ENCODE measurements at regions not wholly inside any gene's neighbourhood (a gene's known extent, or its start where the extent isn't known, plus 50 kb on each side); places are given as distances from the start of the nearest gene placed in this dataset.

DNA sequence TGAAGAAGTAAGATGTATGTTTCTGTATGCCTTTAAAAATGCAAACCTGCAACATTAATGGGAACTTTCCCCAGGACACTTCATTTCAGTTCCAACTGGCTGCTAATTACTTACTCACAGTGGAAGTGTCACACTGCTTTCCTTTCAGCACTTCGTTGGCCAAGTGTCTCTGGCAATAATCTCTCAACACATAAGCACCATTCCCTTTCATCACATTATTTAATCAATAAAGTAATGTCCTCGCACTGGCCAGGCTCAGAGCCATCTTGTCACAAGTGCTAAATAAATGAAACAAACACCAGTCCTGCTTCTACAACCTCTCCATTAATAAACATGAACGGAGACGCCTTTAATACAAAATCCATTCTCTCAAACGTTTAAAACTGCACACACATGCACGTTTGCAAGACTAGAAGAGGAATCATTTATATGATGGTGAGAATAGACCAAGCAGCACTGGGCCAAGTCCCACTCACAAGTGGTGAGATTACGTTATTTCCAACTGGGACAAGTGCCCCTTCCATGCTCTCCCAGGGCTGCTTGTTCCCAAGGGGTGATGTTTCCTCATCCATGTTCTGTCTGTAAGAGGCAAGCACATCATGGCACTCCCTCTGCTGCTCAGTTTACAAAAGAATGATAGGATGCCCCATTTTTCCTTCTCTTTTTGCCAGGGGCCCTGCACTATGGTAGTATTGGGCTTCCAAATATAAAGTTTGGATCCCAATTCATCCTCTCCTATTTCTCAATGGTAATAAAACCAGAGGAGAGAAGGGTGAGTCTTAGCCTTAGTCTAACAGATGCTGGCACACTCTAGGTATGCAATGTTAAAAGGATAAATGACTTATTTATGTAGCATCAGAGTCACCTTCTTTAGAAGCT, 56.8 kb upstream of the ETAA1 start:
- Histone ChIP-seq H3K4me1 (ENCODE audit: control insufficient read depth, insufficient read depth, low read length) (no peaks in the 10 kb centered on the region), H3K27ac (ENCODE audit: extremely low read depth, low read depth, low read length) (no peak overlapping the region), H3K9me3 (ENCODE audit: control insufficient read depth, insufficient read depth, low read depth, low read length) (no peaks in the 10 kb centered on the region), H3K4me3 (ENCODE audit: low read depth, low read length) (no peak overlapping the region), H3K36me3 (ENCODE audit: control insufficient read depth in 2 of 2, insufficient read depth in 1 of 2, low read length in 2 of 2) (no peaks in the 10 kb centered on the region)
- ChIA-PET CTCF (interaction anchor here (0.5 kb wide), 1 partner anchor 93 kb away, joined by 3 read pairs; no protein-coding TSS in a partner anchor), POLR2A (no interaction called here)
- TF ChIP-seq ZNF138 (tag by site-specific recombination; IDR thresholded peaks at IDR 0.05; ENCODE audit: borderline replicate concordance), result no peak
- TF ChIP-seq, protein P1, sequence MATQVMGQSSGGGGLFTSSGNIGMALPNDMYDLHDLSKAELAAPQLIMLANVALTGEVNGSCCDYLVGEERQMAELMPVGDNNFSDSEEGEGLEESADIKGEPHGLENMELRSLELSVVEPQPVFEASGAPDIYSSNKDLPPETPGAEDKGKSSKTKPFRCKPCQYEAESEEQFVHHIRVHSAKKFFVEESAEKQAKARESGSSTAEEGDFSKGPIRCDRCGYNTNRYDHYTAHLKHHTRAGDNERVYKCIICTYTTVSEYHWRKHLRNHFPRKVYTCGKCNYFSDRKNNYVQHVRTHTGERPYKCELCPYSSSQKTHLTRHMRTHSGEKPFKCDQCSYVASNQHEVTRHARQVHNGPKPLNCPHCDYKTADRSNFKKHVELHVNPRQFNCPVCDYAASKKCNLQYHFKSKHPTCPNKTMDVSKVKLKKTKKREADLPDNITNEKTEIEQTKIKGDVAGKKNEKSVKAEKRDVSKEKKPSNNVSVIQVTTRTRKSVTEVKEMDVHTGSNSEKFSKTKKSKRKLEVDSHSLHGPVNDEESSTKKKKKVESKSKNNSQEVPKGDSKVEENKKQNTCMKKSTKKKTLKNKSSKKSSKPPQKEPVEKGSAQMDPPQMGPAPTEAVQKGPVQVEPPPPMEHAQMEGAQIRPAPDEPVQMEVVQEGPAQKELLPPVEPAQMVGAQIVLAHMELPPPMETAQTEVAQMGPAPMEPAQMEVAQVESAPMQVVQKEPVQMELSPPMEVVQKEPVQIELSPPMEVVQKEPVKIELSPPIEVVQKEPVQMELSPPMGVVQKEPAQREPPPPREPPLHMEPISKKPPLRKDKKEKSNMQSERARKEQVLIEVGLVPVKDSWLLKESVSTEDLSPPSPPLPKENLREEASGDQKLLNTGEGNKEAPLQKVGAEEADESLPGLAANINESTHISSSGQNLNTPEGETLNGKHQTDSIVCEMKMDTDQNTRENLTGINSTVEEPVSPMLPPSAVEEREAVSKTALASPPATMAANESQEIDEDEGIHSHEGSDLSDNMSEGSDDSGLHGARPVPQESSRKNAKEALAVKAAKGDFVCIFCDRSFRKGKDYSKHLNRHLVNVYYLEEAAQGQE (tag by site-specific recombination; IDR thresholded peaks at IDR 0.05), result peak; percentile 70

DNA sequence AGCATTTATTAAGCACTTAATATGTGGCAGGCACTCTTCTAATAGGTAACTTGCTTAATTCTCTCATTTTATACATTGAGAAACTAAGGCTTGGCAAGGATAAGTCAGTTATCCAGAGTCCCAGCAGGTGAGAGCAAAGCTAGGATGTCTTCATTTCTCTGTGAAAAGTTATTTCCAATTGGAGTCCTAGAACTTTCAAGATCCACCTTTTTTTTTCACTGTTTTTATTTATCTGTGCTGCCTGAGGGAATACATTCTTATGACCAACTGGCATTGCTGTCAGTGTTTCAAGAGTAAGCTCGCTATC, 56.2 kb upstream of the ETAA1 start:
- no peaks in the 10 kb centered on the region for H3K9me3 ChIP-seq (ENCODE audit: control insufficient read depth, insufficient read depth, low read depth, low read length)
- H3K36me3 ChIP-seq (ENCODE audit: control insufficient read depth in 2 of 2, insufficient read depth in 1 of 2, low read length in 2 of 2), result no peaks in the 10 kb centered on the region
- POLR2A ChIA-PET, result no interaction called here
- CTCF ChIA-PET, result no interaction called here
- H3K4me1 ChIP-seq (ENCODE audit: control insufficient read depth, insufficient read depth, low read length), result no peaks in the 10 kb centered on the region
- no peak overlapping the region for H3K27ac ChIP-seq (ENCODE audit: extremely low read depth, low read depth, low read length)
- no peak overlapping the region for H3K4me3 ChIP-seq (ENCODE audit: low read depth, low read length)
- TF ChIP-seq PRDM10 (tag by site-specific recombination; IDR thresholded peaks at IDR 0.05), result no peak
- TF ChIP-seq ZNF114 (tag by site-specific recombination; IDR thresholded peaks at IDR 0.05), result no peak
- no peak for TF ChIP-seq SALL2 (tag by site-specific recombination; IDR thresholded peaks at IDR 0.05; ENCODE audit: borderline replicate concordance)
- TF ChIP-seq ZNF664 (tag by site-specific recombination; IDR thresholded peaks at IDR 0.05), result no peak
- no peak for TF ChIP-seq ZNF621 (tag by site-specific recombination; IDR thresholded peaks at IDR 0.05)
- TF ChIP-seq HOXD13 (CRISPR knock-in tag; IDR thresholded peaks at IDR 0.05; ENCODE audit: borderline replicate concordance), result no peak
- no peak for TF ChIP-seq HOXC10 (CRISPR knock-in tag; IDR thresholded peaks at IDR 0.05)
- no peak for TF ChIP-seq ZNF660 (tag by site-specific recombination; IDR thresholded peaks at IDR 0.05)
- no peak for TF ChIP-seq ZNF146 (tag by site-specific recombination; IDR thresholded peaks at IDR 0.05)
- TF ChIP-seq PRDM2 (tag by site-specific recombination; IDR thresholded peaks at IDR 0.05; ENCODE audit: borderline replicate concordance), result no peak
- no peak for TF ChIP-seq ZXDB (tag by site-specific recombination; IDR thresholded peaks at IDR 0.05)
- no peak for TF ChIP-seq ZNF530 (tag by site-specific recombination; IDR thresholded peaks at IDR 0.05; ENCODE audit: low read depth)
- TF ChIP-seq ZNF645 (tag by site-specific recombination; IDR thresholded peaks at IDR 0.05), result no peak
- TF ChIP-seq, protein P2, sequence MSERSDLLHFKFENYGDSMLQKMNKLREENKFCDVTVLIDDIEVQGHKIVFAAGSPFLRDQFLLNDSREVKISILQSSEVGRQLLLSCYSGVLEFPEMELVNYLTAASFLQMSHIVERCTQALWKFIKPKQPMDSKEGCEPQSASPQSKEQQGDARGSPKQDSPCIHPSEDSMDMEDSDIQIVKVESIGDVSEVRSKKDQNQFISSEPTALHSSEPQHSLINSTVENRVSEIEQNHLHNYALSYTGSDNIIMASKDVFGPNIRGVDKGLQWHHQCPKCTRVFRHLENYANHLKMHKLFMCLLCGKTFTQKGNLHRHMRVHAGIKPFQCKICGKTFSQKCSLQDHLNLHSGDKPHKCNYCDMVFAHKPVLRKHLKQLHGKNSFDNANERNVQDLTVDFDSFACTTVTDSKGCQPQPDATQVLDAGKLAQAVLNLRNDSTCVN (tag by site-specific recombination; optimal IDR thresholded peaks at IDR 0.05), result no peak
